ENCODE measurements at regions not wholly inside any gene's neighbourhood (a gene's known extent, or its start where the extent isn't known, plus 50 kb on each side); places are given as distances from the start of the nearest gene placed in this dataset.

- Histone ChIP-seq H2AFZ (ENCODE audit: low read depth, low read length) (no peak overlapping the region), H3K9me1 (replicated peaks; ENCODE audit: control insufficient read depth, extremely low read depth, insufficient read depth, low read length) (no peaks in the 10 kb centered on the region), H3K4me2 (ENCODE audit: insufficient read depth, low read length) (no peak overlapping the region), H3K9ac (replicated peaks; ENCODE audit: extremely low read depth, insufficient read depth, low read length) (no peak overlapping the region), H3K9me3 (replicated peaks; ENCODE audit: control insufficient read depth, insufficient read depth, low read length) (no peaks in the 10 kb centered on the region), H3K27me3 (ENCODE audit: control insufficient read depth in 2 of 2, insufficient read depth in 2 of 2, low read length in 2 of 2) (no peaks in the 10 kb centered on the region), H3K27ac (ENCODE audit: insufficient read depth, low read depth, low read length) (no peak overlapping the region), H3K4me1 (ENCODE audit: control insufficient read depth, extremely low read depth, insufficient read depth, low read length) (no peaks in the 10 kb centered on the region), H3K4me3 (replicated peaks in 1 of 3; ENCODE audit: insufficient read depth in 1 of 3, low read depth in 1 of 3, low read length in 3 of 3) (no peak overlapping the region), H4K20me1 (replicated peaks; ENCODE audit: control insufficient read depth, extremely low read depth, insufficient read depth, low read length) (no peaks in the 10 kb centered on the region), H3K79me2 (ENCODE audit: control insufficient read depth, insufficient read depth, low read length) (no peaks in the 10 kb centered on the region), H3K36me3 (ENCODE audit: control insufficient read depth in 2 of 2, extremely low read depth in 1 of 2, insufficient read depth in 2 of 2, low read length in 2 of 2) (no peaks in the 10 kb centered on the region)
- dilution Hi-C loops (cut with MboI; ENCODE audit: extremely low pct_ligation_motif_present, low sequenced_read_pairs) = no loop called here
- POLR2A ChIA-PET = no interaction called here
- intact Hi-C loops (cut with micrococcal nuclease) = no loop called here
- FAIRE-seq (no peak), DNase-seq (ENCODE audit: low read depth, low spot score) (no peak)
- no TSS peak for BruUV-seq (replicated peaks)
- TF ChIP-seq MAX (IDR thresholded peaks at IDR 0.05; ENCODE audit: insufficient read depth, insufficient read length) = no peak
- TF ChIP-seq CTCF (IDR thresholded peaks at IDR 0.05; ENCODE audit: extremely low read depth in 1 of 2, insufficient read depth in 1 of 2, low read depth in 1 of 2, low read length in 2 of 2) = no peak
- no peak for TF ChIP-seq FOS (IDR thresholded peaks at IDR 0.05; ENCODE audit: borderline replicate concordance, insufficient read depth, low read length)
- TF ChIP-seq MYC (IDR thresholded peaks at IDR 0.05; ENCODE audit: low read depth, low read length) = no peak
- TF ChIP-seq JUN (IDR thresholded peaks at IDR 0.05; ENCODE audit: borderline replicate concordance, insufficient read depth, insufficient read length, low read depth) = no peak
- TF ChIP-seq POLR2A (IDR thresholded peaks at IDR 0.05; ENCODE audit: low read depth, low read length) = no peak
- TF ChIP-seq POLR2AphosphoS5 (IDR thresholded peaks at IDR 0.05; ENCODE audit: insufficient read depth, low read depth, low read length) = no peak
- no peak for TF ChIP-seq GATA2 (IDR thresholded peaks at IDR 0.05; ENCODE audit: insufficient read depth, insufficient read length, low read depth, low read length)
- TF ChIP-seq EZH2 (IDR thresholded peaks at IDR 0.05; ENCODE audit: borderline replicate concordance, low read depth, low read length, severe bottlenecking) = no peak
- CTCF ChIA-PET = interaction anchor here (1.0 kb wide), 1 partner anchor 16 kb away, joined by 3 read pairs; no protein-coding TSS in a partner anchor
Measured at GRCh38 chr5:105828821-105829220, 1841.9 kb downstream of the EFNA5 start.

All from endothelial cell of umbilical vein (primary cell).